SU-DHL-6 (cell line): ENCODE measurements at regions not wholly inside any gene's neighbourhood (a gene's known extent, or its start where the extent isn't known, plus 50 kb on each side); places are given as distances from the start of the nearest gene placed in this dataset.

Experiments used
- H2AFZ ChIP-seq: fragments of 200-600 bp; sonication (generic); 2 replicates; pipeline ENCODE4 v1.6.1; 2014; ENCODE audit warnings: low read depth, mild to moderate bottlenecking, moderate library complexity, mixed read lengths, antibody characterized with exemption, low read length; ENCODE audit not compliant: severe bottlenecking
- H3F3A ChIP-seq: fragments of 200-600 bp; shearing (Covaris generic); 2 replicates; pipeline ENCODE4 v1.6.0; 2016; ENCODE audit warnings: antibody characterized with exemption, mild to moderate bottlenecking; ENCODE audit not compliant: insufficient read depth
- H3K27ac ChIP-seq: fragments of 200-600 bp; sonication (generic); 2 replicates; pipeline ENCODE4 v1.5.1; 2016; ENCODE audit warnings: low read depth, mild to moderate bottlenecking, low read length, moderate library complexity, mixed read lengths
- H3K27me3 ChIP-seq: fragments of 200-600 bp; sonication (generic), shearing (Covaris generic); 2 replicates; pipeline ENCODE4 v1.6.0; 2014; ENCODE audit warnings: mild to moderate bottlenecking, low read length
- H3K36me3 ChIP-seq: fragments of 200-600 bp; sonication (generic); 2 replicates; pipeline ENCODE4 v1.6.1; 2014; ENCODE audit warnings: mild to moderate bottlenecking, low read length, mixed read lengths
- H3K4me2 ChIP-seq: fragments of 300-600, 200-600 bp; shearing (Covaris generic), sonication (generic); 2 replicates; pipeline ENCODE4 v1.6.0; 2014; ENCODE audit warnings: low read length, low read depth, mild to moderate bottlenecking; ENCODE audit not compliant: poor library complexity, severe bottlenecking
- H3K4me3 ChIP-seq: fragments of 200-600 bp; sonication (generic); 2 replicates; pipeline ENCODE4 v1.5.1; 2014; ENCODE audit warnings: antibody characterized with exemption, low read length, mild to moderate bottlenecking, mixed read lengths; ENCODE audit not compliant: insufficient read depth, poor library complexity, severe bottlenecking
- H3K79me2 ChIP-seq: fragments of 200-600 bp; sonication (generic); 2 replicates; pipeline ENCODE4 v1.6.1; 2014; ENCODE audit warnings: mild to moderate bottlenecking, low read length, moderate library complexity; ENCODE audit not compliant: insufficient read depth
- H3K9ac ChIP-seq: fragments of 200-600 bp; sonication (generic); 2 replicates; pipeline ENCODE4 v1.7.0; 2014; ENCODE audit warnings: mild to moderate bottlenecking, low read length
- H3K9me2 ChIP-seq: fragments of 200-600 bp; sonication (generic); replicated peaks from 2 replicates; pipeline ENCODE4 v1.6.1; 2014; ENCODE audit warnings: low read length; ENCODE audit not compliant: insufficient read depth
- H3K9me3 ChIP-seq: fragments of 200-600 bp; sonication (generic); 2 replicates; pipeline ENCODE4 v1.6.1; 2014; ENCODE audit warnings: low read length, mixed read lengths; ENCODE audit not compliant: insufficient read depth
- H4K20me1 ChIP-seq: fragments of 200-600 bp; sonication (generic); 2 replicates; pipeline ENCODE4 v1.6.1; 2014; ENCODE audit warnings: low read depth, mild to moderate bottlenecking, antibody characterized with exemption, low read length, moderate library complexity, mixed read lengths
- EZH2phosphoT487 ChIP-seq: fragments of 200-600 bp; sonication (generic), shearing (Covaris generic); conservative IDR thresholded peaks from 2 replicates; pipeline ENCODE4 v1.6.1; 2018; ENCODE audit warnings: mild to moderate bottlenecking, antibody characterized with exemption, low read length, moderate library complexity, mixed read lengths
- TF ChIP-seq, protein P1 (sequence below): fragments of 200-600 bp; sonication (generic); IDR thresholded peaks from one replicate; pipeline ENCODE4 v1.5.1; 2017; ENCODE audit warnings: antibody characterized with exemption, mild to moderate bottlenecking, low read length, moderate library complexity; ENCODE audit not compliant: insufficient read depth, poor library complexity, severe bottlenecking

DNA sequence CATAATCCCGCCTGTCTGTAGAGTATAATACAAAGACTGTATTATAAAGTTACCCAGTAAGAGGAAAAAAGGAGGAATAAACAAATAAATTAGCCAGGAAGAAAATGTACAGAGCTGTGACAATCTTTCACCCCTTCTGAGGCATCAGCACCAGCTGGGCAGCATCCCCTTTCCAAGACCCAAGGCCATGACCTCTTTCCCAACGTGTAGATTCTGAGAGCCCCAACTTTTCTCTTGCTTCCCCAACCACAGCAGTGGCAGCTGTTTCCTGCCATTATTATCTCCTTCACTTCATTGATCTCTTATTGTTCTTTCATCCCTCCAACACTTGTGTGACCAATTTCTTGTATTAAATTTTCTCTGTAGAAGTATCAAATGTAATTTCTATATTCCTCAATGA is 101.6 kb downstream of the BBS10 start:
- Histone ChIP-seq H3F3A (no peaks in the 10 kb centered on the region), H3K9me3 (no peaks in the 10 kb centered on the region), H4K20me1 (no peaks in the 10 kb centered on the region), H3K27me3 (no peaks in the 10 kb centered on the region), H3K4me2 (no peak overlapping the region), H3K9me2 (no peaks in the 10 kb centered on the region), H2AFZ (no peak overlapping the region), H3K27ac (no peak overlapping the region), H3K4me3 (no peak overlapping the region), H3K36me3 (no peaks in the 10 kb centered on the region), H3K79me2 (no peaks in the 10 kb centered on the region), H3K9ac (no peak overlapping the region)
- TF ChIP-seq, protein P1, sequence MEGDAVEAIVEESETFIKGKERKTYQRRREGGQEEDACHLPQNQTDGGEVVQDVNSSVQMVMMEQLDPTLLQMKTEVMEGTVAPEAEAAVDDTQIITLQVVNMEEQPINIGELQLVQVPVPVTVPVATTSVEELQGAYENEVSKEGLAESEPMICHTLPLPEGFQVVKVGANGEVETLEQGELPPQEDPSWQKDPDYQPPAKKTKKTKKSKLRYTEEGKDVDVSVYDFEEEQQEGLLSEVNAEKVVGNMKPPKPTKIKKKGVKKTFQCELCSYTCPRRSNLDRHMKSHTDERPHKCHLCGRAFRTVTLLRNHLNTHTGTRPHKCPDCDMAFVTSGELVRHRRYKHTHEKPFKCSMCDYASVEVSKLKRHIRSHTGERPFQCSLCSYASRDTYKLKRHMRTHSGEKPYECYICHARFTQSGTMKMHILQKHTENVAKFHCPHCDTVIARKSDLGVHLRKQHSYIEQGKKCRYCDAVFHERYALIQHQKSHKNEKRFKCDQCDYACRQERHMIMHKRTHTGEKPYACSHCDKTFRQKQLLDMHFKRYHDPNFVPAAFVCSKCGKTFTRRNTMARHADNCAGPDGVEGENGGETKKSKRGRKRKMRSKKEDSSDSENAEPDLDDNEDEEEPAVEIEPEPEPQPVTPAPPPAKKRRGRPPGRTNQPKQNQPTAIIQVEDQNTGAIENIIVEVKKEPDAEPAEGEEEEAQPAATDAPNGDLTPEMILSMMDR: no peak
- TF ChIP-seq EZH2phosphoT487: no peak

DNA sequence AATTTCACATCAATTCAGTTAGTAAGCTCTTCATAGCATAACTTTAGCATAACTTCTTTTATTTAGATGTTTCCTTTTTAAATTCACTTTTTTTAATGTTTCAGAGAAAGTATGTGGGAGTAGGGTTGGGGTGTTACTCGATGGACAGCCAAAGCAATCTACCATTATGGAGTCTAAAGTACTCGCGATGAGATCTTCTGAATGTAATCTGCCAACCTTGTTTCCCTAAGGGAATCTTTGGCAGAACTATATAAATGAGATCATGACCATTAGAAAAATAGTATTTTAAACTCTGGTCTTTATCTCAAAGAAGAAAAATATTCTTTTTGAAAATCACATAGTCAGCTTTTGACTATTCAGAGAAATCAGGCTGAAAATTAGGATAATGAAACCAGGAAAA is 103.9 kb downstream of the BBS10 start:
- Histone ChIP-seq H3K27me3 (no peaks in the 10 kb centered on the region), H3K4me3 (no peak overlapping the region), H2AFZ (no peak overlapping the region), H3K79me2 (no peaks in the 10 kb centered on the region), H3K27ac (no peak overlapping the region), H3K4me2 (no peak overlapping the region), H3F3A (no peaks in the 10 kb centered on the region), H3K36me3 (no peaks in the 10 kb centered on the region), H3K9me3 (no peaks in the 10 kb centered on the region), H4K20me1 (no peaks in the 10 kb centered on the region), H3K9me2 (no peaks in the 10 kb centered on the region), H3K9ac (no peak overlapping the region)
- TF ChIP-seq, protein P1: no peak
- TF ChIP-seq EZH2phosphoT487: no peak

DNA sequence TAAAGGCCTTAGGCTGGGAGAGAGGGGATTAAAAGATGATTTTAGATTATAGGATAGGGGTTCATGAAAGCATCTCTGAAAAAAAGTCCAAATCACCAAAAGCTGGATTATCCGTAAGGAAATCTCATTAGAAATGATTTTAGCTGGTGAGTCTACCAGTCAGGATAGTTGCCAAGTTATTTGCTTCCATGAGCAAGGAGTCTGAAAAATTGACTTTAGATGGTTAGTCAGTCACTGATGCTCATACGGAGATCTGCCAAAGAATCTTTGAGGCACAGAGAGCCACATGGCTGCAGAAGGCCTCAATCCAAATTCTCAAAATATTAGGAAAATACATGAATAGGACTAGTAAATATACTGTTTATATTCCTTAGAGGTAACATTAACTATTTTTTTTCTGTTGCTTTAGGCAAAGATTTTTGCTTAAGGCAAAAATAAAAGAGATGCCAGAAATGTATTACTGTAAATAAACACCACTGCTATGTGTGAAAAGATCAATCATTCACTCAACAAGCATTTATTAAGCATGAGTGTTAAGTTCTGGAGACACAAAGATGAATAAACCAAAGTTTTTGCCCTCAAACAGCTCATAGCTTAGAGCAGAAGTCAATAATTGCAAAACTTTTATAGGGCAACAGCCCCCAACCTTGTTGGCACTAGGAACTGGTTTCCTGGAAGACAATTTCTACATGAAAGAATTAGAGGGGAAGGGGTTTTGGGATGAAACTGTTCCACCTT is 105.2 kb downstream of the BBS10 start:
- no peaks in the 10 kb centered on the region for H3K36me3 ChIP-seq
- no peak overlapping the region for H3K9ac ChIP-seq
- TF ChIP-seq, protein P1: no peak
- no peak for TF ChIP-seq EZH2phosphoT487
- H3K4me3 ChIP-seq: no peak overlapping the region
- H3K9me2 ChIP-seq: no peaks in the 10 kb centered on the region
- no peaks in the 10 kb centered on the region for H4K20me1 ChIP-seq
- H3K27ac ChIP-seq: no peak overlapping the region
- no peak overlapping the region for H2AFZ ChIP-seq
- H3K27me3 ChIP-seq: no peaks in the 10 kb centered on the region
- no peak overlapping the region for H3K4me2 ChIP-seq
- H3K9me3 ChIP-seq: no peaks in the 10 kb centered on the region
- no peaks in the 10 kb centered on the region for H3K79me2 ChIP-seq
- no peaks in the 10 kb centered on the region for H3F3A ChIP-seq
